NCI-H146 (cell line): ENCODE measurements at regions not wholly inside any gene's neighbourhood (a gene's known extent, or its start where the extent isn't known, plus 50 kb on each side); places are given as distances from the start of the nearest gene placed in this dataset.
"Not testable (repeated sequence)": the region's sequence is repeated elsewhere in the genome, so short reads cannot be mapped to it uniquely, and the experiment has no call there.

Experiments used
- DNase-seq: peaks from one replicate; lab custom pipeline; 2025; lab: John Stamatoyannopoulos, UW

DNA sequence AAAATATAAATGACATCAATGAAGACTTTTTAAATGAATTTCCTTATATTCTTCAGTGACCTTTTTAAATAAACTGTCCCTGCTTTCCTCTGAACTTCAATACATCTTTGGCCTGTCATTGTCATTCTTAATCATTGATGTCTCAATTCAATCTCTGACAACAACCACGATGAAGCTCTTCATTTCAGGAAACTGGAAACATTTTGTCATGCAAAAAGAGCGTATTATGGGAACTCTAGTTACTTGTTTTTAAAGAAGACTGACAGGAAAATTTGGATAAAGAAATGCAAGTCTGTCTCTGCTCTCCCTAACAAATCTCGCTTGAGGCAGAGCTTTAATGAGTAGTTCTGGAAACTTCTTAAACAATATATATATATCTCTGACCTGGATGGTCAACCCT lies 535.8 kb upstream of the ADGRL2 start:
- no peak for DNase-seq

DNA sequence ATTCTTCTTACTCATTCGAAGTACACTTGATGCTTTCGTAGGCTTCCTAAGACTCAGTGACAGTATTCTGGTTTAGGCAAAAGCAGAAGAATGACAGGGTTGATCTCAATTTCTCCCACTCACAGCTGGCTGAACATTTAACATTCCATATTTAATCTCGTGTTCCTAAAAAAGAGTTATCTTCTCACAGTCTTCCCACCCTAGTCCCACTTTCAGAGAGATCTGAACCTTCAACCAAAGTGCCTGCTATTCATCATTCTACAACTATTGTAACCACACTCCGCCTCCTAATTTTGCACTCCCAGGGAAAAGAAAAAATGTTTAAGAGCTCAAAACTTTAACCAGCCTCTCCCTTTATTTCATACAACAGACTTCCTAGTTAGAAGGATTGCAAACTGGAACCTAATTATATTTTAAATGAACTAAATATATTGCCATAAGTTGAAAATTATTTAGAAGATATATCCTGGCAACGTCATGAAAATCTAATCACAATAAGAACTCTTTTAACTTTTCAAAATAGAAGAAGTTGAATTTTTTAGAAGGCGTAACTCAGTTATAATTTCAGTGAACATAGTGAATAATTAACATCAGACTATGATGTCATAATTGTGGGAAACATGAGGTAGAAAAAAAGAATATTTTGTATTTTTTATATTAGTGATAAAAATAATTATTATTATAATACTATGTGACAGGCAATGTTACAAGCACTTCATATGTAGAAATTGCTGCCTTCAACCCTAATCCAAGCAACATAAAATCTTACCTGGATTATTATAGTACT lies 540.9 kb upstream of the ADGRL2 start:
- no peak for DNase-seq

DNA sequence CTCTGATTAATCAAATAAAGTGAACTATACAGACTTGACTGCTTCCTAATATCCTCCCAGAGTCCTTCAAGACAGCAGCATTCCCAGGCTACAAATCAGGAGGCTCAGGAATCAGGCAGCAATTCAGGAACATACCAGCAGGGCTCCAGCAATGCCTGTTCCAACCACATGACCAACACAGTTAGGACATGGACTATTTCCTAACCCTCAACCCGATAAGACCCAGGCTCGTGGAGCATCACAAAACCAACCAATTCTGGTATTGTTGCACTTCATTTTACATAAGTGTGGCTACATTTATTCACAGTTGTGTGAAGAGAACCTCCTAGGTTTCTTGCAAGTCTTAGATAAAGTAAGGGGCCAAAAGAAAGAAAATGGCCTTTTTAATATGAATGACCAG lies 546.2 kb upstream of the ADGRL2 start:
- DNase-seq, result no peak

DNA sequence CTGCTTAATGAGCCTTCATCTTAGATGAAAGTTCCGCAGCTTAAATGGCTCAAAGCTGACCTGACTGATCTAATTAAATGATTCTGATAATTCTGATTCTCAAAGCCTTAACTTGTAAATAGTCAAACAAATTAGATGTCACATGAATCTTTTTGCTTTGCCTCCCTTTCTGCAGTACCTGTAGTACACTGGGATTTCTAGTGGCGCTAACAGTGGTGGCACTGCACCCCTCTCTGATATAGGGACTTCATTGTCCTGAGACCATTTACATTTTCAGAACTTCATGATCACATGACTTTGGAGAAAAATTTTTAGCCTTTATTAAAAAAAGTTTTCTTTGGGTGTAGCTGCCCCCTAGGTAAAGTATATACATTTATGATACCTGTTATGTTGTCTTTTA lies 546.7 kb upstream of the ADGRL2 start:
- DNase-seq, result no peak

DNA sequence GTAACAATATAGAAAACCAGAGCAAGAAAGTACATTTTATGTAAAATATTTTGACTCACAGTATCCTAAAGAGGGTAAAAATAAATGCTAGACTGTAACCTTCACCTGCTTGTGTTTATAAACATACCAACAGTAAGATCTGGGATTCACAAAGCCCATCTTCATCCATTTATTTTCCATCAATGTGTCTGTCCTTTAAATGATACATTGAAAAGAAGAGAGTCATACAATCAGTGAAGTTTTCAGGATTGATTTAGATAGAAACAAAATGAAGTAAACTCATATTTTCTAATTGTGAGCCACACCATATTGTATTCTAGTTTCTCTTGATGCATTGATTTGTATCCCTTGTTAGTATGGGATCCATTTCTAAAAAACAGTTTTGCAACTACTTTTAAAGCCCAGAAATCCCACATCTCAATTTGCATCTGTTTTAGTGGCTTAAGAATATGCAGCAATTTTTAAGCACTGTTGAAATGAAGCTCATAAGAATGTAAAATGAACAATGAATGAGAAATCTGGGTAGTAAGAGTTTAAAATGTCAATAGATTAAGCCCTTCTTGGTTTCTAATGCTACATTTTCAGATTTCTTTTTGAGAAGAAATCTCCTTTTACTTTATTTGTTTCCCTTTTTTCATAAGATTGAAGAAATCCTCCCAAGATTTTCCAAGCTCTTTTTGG lies 548.1 kb upstream of the ADGRL2 start:
- no peak for DNase-seq

DNA sequence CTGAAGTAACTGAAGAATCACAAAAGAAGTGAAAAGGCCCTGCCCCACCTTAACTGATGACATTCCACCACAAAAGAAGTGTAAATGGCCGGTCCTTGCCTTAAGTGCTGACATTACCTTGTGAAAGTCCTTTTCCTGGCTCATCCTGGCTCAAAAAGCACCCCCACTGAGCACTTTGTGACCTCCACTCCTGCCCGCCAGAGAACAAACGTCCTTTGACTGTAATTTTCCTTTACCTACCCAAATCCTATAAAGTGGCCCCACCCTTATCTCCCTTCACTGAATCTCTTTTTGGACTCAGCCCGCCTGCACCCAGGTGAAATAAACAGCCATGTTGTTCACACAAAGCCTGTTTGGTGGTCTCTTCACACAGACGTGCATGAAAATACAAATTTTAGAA lies 549.9 kb upstream of the ADGRL2 start:
- DNase-seq, result not testable (repeated sequence)

DNA sequence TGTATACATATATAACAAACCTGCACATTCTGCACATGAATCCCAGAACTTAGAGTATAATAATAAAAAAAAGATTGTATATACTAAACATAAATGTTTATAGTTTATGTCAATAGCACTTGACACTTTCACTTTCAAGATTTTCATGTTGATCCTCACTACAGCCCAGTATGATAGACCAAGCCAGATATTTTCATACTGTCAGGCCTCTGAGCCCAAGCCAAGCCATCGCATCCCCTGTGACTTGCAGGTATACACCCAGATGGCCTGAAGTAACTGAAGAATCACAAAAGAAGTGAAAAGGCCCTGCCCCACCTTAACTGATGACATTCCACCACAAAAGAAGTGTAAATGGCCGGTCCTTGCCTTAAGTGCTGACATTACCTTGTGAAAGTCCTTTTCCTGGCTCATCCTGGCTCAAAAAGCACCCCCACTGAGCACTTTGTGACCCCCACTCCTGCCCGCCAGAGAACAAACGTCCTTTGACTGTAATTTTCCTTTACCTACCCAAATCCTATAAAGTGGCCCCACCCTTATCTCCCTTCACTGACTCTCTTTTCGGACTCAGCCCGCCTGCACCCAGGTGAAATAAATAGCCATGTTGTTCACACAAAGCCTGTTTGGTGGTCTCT lies 555.5 kb upstream of the ADGRL2 start:
- not testable (repeated sequence) for DNase-seq

DNA sequence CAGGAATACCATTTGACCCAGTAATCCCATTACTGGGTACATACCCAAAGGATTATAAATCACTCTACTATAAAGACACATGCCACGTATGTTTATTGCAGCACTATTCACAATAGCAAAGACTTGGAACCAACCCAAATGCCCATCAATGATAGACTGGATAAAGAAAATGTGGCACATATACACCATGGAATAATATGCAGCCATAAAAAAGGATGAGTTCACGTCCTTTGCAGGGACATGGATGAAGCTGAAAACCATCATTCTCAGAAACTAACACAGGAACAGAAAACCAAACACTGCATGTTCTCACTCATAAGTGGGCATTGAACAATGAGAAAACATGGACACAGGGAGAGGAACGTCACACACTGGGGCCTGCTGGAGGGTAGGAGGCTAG lies 556.1 kb upstream of the ADGRL2 start:
- DNase-seq, result not testable (repeated sequence)

DNA sequence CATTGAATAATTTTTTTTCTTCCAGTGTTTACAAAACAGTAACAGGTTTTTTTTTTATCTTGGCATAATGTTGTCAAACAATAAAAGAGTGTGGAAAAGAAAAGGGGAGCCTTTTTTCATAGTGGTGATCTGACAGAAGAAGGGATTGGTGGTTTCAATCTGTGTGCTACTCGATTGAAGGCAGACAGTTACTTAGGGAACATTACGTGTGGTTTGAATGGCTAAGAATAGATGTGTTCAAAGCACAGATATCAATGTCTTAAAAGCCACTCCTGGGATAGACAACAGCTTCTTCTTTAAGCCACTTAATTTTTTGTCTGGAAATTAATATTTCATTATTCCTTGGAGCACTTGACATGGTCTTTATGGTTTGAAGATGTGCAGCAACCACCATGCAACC lies 558.6 kb upstream of the ADGRL2 start:
- no peak for DNase-seq

DNA sequence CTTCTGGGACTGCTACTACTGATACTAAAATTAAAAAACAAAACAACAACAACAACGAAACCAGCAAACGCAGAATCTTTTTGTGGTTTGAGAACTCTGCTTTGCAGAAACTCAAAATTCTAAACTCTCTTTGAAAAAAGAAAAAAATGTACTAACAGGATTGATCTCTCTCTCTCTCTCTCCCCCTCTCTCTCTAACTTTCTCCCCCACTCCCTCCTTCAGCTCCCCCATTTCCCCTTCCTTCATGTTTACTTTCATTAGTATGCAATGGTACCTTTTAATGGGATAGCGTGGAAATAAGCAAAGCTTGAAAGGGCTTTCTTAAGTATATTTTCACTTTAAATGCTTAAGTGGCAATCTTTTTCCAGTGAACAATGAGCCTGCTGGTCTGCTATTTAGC lies 562.6 kb upstream of the ADGRL2 start:
- no peak for DNase-seq

DNA sequence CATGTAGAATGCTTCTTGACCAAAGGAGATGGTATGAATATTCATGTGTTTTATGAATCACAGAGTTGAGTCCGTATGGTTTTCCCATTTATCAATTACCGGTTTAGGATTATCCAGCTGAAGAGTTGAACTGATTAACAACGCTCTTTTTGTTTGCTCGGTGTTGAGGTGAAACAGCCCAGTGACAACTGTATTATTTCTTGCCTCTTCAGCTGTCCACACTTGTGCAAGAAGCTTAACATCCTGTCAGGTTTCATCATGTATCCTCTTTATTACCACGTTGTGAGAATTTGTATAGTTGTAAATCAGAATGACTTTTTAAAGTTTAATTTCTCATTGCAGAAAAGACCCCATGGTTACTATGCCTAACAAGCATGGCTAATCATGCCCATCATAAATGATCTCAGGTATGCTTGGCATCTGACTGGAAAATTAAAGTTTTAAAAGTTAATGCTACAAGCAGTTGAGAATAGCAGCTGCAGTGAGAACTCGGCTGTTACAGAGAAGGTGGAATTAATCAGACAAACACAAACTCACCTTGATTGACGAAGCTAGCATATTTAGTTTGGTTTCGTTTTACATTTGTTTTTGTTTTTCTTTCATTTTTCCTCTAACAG lies 563.2 kb upstream of the ADGRL2 start:
- peak; percentile 37 for DNase-seq

DNA sequence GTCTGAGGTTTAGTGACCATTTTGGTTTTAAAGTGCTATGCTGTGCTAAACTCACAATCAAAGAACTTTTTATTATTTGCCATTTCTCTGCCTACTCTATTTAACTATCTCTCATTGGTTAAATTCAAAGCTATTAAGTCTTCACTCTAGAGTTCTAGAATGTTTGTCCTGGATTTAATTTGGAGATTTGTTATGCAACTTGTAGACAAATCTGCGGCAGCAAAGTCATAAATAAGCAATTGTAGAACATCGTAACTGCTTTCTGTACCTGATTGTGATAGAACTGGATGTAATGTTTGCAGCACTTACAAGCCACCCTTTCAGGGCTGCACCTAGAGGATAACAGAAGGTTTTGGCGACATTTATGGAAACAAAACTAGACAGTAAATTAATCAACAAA lies 566.5 kb upstream of the ADGRL2 start:
- DNase-seq, result no peak

DNA sequence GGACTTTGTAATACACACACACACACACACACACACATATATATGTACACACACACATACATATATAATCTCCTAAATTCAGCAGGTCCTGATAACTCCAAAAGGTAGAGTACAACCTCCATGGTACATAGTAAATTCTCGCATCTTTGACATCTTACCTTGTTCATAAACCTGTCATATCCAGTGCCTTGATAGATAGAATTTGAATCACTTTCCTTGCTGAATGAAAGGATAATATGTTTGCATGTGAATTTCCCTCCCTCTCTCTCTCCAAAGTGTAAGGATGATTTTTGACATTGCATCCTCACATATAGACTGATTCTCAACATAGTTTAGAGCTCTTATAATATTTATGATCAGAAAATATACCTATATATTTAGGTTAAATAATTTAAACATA lies 567.1 kb upstream of the ADGRL2 start:
- no peak for DNase-seq

DNA sequence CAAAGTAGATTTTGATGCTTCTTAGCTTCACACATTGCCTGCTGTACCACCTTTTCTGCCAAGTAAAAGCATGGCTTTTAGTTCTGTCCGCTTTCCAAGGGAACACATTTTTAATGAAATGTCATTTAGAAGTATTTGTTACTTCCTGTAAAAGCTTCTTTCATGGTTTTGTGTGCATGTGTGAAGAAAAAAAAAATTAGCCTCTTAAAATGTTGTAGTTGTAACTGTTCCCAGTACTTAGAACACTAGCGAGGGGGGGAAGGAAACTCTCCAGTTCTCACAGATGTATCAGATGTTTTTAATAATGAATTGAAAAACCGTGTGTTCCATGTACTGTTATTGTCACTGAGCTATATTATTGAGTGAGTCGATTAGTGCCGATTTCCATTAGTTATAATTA lies 568.3 kb upstream of the ADGRL2 start:
- DNase-seq, result peak; percentile 32

DNA sequence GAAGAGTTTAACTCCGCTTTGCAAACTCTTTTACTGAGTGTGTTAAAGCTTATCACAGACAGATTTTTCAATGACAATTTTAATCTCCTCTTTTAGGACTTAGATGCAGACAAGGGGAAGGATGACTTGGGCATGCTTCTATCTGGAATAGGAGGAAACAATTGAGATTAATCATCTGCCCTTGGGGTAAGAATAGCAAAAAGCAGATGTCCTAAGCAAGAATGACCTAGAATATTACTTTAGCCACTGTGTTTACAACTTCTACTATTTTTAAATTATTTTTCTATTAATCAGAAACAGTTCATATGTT lies 569.0 kb upstream of the ADGRL2 start:
- DNase-seq, result peak; percentile 21

DNA sequence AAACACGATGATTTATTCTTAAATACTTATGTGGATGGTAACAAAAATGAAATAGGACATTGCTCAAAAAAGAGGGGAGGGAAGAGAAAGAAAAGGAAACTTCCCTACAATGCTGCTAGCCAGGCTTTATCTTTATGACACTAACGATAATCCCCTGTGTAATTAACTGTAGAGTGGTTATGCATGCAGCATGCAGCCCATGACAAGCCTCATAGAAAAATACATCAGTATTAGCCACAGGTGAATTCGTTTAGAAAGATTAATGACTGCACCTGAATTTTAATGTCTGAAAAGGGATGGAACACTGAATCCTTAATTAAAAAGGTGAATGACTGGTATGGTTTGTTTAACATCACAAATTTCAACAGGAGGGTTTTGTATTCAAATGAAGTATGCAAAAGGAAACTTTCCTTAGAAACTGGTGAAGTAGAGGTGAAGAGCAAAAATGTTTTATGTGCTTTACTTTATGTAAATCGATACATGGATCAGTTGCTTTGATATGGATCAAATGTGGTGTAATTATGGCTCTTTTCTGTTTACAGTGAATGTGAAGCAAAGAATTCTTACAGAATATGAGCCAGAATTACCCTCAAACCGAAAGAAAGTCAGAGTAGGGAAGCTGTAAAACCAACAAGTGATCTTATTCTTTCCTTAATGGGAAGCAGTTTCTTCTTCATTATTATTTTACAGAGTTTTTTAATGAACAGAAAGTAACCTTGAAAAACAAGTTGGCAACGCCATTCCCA lies 569.6 kb upstream of the ADGRL2 start:
- peak; percentile 66 for DNase-seq

DNA sequence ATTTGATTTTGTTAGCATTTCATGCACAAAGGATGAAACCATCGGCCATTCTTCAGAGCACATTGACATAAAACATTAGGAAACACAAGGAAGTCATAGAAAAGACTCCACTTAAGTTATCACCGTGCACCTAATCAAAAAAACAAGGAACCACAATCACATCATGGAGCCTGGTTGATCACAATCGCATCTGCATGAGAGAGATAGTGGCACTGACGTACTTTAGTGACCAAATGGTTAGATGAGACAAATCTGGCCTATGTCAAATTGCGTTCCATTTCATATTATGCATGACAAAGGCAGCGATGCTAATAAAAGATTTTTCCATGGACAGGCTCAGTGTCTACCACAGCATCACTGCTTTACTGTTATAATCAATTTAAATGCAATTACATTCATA lies 571.8 kb upstream of the ADGRL2 start:
- DNase-seq, result no peak

DNA sequence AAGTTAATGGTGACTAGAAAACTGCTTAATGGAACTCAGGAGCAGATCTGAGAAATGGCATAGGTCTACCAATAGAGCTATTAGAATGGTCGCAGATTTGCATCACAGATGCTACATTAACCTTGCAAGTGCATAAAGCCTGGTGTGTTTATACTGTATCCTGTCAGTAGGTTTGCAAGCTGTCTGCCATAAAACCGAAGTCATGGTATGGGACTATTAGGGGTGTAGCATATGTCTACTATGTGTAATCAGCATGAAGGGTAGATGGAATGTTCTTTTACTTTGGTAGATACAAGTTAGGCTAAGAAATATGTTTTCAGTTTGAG lies 574.2 kb upstream of the ADGRL2 start:
- peak; percentile 7 for DNase-seq

DNA sequence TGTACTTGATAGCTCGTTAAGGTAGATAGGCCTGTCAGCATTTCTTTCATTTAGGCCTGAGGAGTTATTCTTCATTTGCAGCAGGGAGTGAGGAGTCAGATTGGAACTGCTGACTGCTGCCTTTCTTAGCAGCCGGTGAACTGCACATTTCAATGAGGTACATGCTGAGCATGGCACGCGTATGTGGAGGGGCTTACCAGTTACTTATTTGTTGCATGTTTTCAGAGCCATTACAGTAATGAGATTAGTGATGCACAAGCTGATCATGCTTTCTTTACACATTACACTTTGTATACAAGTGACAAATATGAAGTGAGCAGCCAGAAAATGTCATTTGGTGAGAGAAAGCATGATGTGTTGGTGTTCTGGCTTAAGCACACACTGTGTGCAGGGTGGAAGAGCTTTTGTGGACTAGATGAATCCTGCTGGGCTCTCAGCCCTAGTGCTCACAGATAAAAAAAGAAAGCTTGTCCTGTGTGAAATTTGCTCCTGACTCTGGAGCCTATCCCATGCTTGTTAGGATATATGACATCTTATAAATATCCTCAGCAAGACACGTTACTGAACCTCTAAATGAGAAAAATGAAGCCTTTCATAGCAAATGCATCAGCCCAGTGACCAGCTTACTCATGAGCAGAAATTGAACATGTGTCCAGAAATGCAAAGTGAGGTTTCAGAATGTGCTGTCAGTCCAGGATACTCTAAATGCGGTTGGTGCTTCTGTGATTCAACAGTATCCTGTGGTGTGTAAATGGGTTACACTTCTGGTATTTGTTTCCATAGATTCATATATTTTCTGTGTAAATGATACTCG lies 574.7 kb upstream of the ADGRL2 start:
- DNase-seq, result peak; percentile 31

DNA sequence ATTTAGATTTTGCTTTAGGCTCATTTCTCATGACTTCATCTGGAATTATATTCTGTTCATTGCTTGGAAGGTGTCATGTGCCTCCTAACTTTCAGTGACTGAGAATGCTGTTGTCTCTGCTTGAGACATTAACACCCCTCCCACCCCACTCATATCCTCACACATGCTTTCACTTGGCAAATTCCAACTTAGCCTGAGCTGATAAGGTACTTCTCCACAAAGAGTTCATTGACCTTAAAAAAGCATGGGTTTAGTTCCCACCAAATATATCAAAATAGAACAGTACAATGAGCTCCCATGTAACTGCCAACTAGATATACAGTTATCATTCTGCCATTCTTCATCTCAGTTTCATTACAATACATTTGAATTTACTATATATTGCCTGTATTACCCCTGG lies 576.5 kb upstream of the ADGRL2 start:
- DNase-seq, result no peak

DNA sequence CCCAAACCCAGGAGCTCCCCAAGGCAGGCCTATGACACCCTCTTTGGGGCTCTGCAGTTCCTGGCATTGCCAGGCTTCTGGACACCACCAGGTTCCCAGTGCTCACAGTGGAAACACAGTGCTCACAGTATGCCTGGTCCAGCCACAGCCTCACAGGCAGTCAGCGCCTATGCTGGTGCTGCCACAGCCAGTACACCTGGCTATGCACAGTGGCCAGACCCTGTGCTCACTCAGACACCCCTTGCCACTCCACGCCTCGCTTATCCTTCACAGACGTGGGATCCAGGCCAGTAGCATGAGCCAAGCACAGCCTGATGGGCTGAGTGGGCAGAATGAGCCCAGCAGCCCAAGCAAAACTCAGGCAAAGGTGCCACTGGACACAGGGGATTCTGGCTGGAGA lies 579.2 kb upstream of the ADGRL2 start:
- DNase-seq, result no peak

DNA sequence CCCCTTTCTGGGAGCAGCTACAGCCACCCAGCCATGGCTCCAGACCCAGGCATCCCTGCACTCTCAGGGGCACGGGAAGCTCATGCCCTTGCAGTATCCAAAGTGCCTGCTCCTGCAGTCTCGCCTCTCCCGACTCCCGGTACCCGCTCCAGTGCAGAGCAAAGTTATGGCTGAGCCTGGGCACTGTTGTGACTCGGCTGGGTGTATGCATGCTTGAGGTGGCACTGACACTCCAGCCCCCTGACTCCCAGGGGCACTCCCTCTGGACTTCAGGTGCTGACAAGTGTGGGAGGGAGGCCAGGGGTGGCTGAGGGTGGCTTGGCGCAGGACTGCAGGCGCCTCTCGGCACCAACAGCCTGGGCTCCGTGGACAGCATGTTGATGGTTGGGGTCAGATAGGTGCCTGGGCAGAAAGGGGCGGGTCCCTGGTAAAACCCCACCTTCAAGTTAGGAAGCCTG lies 580.1 kb upstream of the ADGRL2 start:
- DNase-seq, result no peak
